SU-DHL-6 (cell line): ENCODE measurements at regions not wholly inside any gene's neighbourhood (a gene's known extent, or its start where the extent isn't known, plus 50 kb on each side); places are given as distances from the start of the nearest gene placed in this dataset.

Source experiments
- EZH2phosphoT487 ChIP-seq: fragments of 200-600 bp; sonication (generic), shearing (Covaris generic); conservative IDR thresholded peaks from 2 replicates; pipeline ENCODE4 v1.6.1; 2018; ENCODE audit warnings: mild to moderate bottlenecking, antibody characterized with exemption, low read length, moderate library complexity, mixed read lengths
- TF ChIP-seq, protein P1 (sequence below): fragments of 200-600 bp; sonication (generic); IDR thresholded peaks from one replicate; pipeline ENCODE4 v1.5.1; 2017; ENCODE audit warnings: antibody characterized with exemption, mild to moderate bottlenecking, low read length, moderate library complexity; ENCODE audit not compliant: insufficient read depth, poor library complexity, severe bottlenecking

GRCh38 chr3:44019736-44020135, 221.9 kb upstream of the TOPAZ1 start:
- TF ChIP-seq, protein P1, sequence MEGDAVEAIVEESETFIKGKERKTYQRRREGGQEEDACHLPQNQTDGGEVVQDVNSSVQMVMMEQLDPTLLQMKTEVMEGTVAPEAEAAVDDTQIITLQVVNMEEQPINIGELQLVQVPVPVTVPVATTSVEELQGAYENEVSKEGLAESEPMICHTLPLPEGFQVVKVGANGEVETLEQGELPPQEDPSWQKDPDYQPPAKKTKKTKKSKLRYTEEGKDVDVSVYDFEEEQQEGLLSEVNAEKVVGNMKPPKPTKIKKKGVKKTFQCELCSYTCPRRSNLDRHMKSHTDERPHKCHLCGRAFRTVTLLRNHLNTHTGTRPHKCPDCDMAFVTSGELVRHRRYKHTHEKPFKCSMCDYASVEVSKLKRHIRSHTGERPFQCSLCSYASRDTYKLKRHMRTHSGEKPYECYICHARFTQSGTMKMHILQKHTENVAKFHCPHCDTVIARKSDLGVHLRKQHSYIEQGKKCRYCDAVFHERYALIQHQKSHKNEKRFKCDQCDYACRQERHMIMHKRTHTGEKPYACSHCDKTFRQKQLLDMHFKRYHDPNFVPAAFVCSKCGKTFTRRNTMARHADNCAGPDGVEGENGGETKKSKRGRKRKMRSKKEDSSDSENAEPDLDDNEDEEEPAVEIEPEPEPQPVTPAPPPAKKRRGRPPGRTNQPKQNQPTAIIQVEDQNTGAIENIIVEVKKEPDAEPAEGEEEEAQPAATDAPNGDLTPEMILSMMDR: no peak
- no peak for TF ChIP-seq EZH2phosphoT487
